ENCODE measurements at regions not wholly inside any gene's neighbourhood (a gene's known extent, or its start where the extent isn't known, plus 50 kb on each side); places are given as distances from the start of the nearest gene placed in this dataset.

GRCh38 chr1:209398313-209398991 lies 185.1 kb upstream of the CAMK1G start:
- no peaks in the 10 kb centered on the region; the same call in 1 of the 2 replicates for H3K27me3 Mint-ChIP-seq (ENCODE audit: insufficient read depth)
- no peaks in the 10 kb centered on the region for H3K9me3 Mint-ChIP-seq
- TF ChIP-seq CTCF (IDR thresholded peaks at IDR 0.05) = no peak
- DNase-seq = peak; percentile 97
- H3K4me1 Mint-ChIP-seq (ENCODE audit: low read depth) = peaks cover 15% of the 10 kb centered on the region
- peak overlapping the region; percentile 62 for H3K4me3 Mint-ChIP-seq
- no peaks in the 10 kb centered on the region for H3K36me3 Mint-ChIP-seq (ENCODE audit: low read depth)
- H3K27ac Mint-ChIP-seq = peak overlapping the region; percentile 91

DNA sequence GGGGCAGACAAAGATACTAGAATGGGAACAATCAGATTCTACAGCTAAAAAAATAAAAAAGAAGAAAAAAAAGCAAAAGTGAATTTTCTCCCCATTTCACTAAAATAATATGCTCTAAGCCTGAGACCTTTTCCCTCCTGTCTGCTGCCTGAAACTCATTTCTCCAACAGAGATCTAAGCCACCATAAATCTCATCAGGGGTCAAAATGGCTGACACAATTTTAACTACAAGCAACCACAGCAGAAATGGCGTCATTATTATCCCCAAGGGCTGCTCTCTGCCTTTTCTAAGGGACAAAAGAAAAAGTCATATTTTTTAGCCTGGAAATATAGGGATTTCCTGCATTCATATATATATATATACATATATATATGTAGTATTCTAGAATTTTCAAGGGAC lies 183.7 kb upstream of the CAMK1G start:
- Mint-ChIP-seq H3K4me3 (no peak overlapping the region), H3K9me3 (no peaks in the 10 kb centered on the region)
- no peak for TF ChIP-seq CTCF (IDR thresholded peaks at IDR 0.05)

GRCh38 chr1:209400351-209401220 lies 182.9 kb upstream of the CAMK1G start:
- Mint-ChIP-seq H3K27ac (no peak overlapping the region), H3K4me3 (no peak overlapping the region), H3K9me3 (no peaks in the 10 kb centered on the region), H3K27me3 (ENCODE audit: insufficient read depth) (no peaks in the 10 kb centered on the region; the same call in 1 of the 2 replicates), H3K36me3 (ENCODE audit: low read depth) (no peaks in the 10 kb centered on the region), H3K4me1 (ENCODE audit: low read depth) (peaks cover 6% of the 10 kb centered on the region)
- TF ChIP-seq CTCF (IDR thresholded peaks at IDR 0.05) = no peak
- DNase-seq = no peak

More for the DNA sequence above, 183.7 kb upstream of the CAMK1G start:
- H3K36me3 Mint-ChIP-seq (ENCODE audit: low read depth) = no peaks in the 10 kb centered on the region
- peaks cover 13% of the 10 kb centered on the region for H3K4me1 Mint-ChIP-seq (ENCODE audit: low read depth)
- no peak for DNase-seq
- H3K27ac Mint-ChIP-seq = peak overlapping the region; percentile 91
- no peaks in the 10 kb centered on the region; the same call in 1 of the 2 replicates for H3K27me3 Mint-ChIP-seq (ENCODE audit: insufficient read depth)

- no peak overlapping the region for H3K4me3 Mint-ChIP-seq
- no peak for DNase-seq
- no peaks in the 10 kb centered on the region for H3K27me3 Mint-ChIP-seq (ENCODE audit: insufficient read depth)
- no peak overlapping the region for H3K27ac Mint-ChIP-seq
- TF ChIP-seq CTCF (IDR thresholded peaks at IDR 0.05) = no peak
- H3K36me3 Mint-ChIP-seq (ENCODE audit: low read depth) = peaks cover 2% of the 10 kb centered on the region; the same call in 1 of the 2 replicates
- no peaks in the 10 kb centered on the region for H3K9me3 Mint-ChIP-seq
- H3K4me1 Mint-ChIP-seq (ENCODE audit: low read depth) = peaks cover 3% of the 10 kb centered on the region
Observed at GRCh38 chr1:209402697-209403096, 180.8 kb upstream of the CAMK1G start.

DNA sequence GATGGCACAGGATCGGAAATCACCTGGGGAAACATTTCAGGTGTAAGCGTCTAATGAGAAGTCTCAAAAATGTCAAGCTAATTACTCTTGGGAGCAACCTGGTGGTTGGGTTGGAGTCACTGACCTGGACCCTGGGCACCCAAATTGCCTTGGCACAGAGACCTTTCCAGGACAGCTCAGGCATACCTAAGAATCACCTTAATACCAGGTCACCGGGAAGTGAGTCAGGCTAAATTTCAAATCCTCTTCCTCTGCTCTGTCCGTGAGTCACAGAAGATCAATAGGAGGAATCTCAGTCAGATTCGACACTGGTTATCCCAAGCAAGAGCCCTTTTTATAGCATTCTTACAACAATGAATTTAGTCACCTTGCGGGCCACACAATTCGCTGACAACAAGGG lies 179.6 kb upstream of the CAMK1G start:
- TF ChIP-seq CTCF (IDR thresholded peaks at IDR 0.05) = no peak
- Mint-ChIP-seq H3K27me3 (ENCODE audit: insufficient read depth) (no peaks in the 10 kb centered on the region), H3K4me3 (no peak overlapping the region), H3K9me3 (no peaks in the 10 kb centered on the region), H3K4me1 (ENCODE audit: low read depth) (peaks cover 15% of the 10 kb centered on the region), H3K36me3 (ENCODE audit: low read depth) (peaks cover 8% of the 10 kb centered on the region; the same call in 1 of the 2 replicates), H3K27ac (peak overlapping the region; percentile 46; the same call in 1 of the 2 replicates)
- no peak for DNase-seq

Data from HFFc6 (cell line).